Keratinocyte (primary cell): ENCODE measurements at regions not wholly inside any gene's neighbourhood (a gene's known extent, or its start where the extent isn't known, plus 50 kb on each side); places are given as distances from the start of the nearest gene placed in this dataset.

Experiments used
- DNase-seq: peaks from one replicate; pipeline ENCODE4 v3.0.0-alpha.2; 2011; ENCODE audit warnings: low read depth, missing footprints, low spot score
- FAIRE-seq: peaks from 2 replicates; lab custom pipeline; 2011; peaks lifted over from hg19 to GRCh38; lab: Jason Lieb, UNC
- H2AFZ ChIP-seq: 2 replicates; pipeline ENCODE4 v1.6.0; 2012; ENCODE audit warnings: low read length, control low read depth, inconsistent platforms; ENCODE audit not compliant: control insufficient read depth
- H3K27ac ChIP-seq: 2 replicates; pipeline ENCODE4 v1.5.1; 2011; ENCODE audit warnings: low read length; ENCODE audit not compliant: control insufficient read depth, insufficient read depth
- H3K27me3 ChIP-seq: 3 replicates; pipeline ENCODE4 v1.6.0; 2011; ENCODE audit warnings: low read length; ENCODE audit not compliant: control insufficient read depth, insufficient read depth; ENCODE audit errors: extremely low read depth
- H3K36me3 ChIP-seq, 2 experiments: 2 replicates in 1 of 2; 3 replicates in 1 of 2; pipeline ENCODE4 v1.5.1; 2011; ENCODE audit warnings: low read length in 2 of 2, mild to moderate bottlenecking in 1 of 2; ENCODE audit not compliant: control insufficient read depth in 2 of 2, insufficient read depth in 2 of 2; ENCODE audit errors: extremely low read depth in 1 of 2
- H3K4me1 ChIP-seq: 3 replicates; pipeline ENCODE4 v1.5.1; 2011; ENCODE audit warnings: low read length; ENCODE audit not compliant: control insufficient read depth, insufficient read depth; ENCODE audit errors: extremely low read depth
- H3K4me2 ChIP-seq: 3 replicates; pipeline ENCODE4 v1.6.0; 2011; ENCODE audit warnings: low read depth, low read length; ENCODE audit not compliant: control insufficient read depth, insufficient read depth; ENCODE audit errors: extremely low read depth
- H3K4me3 ChIP-seq, 3 experiments: fragments of 200-600 bp in 1 of 3; sonication (generic) in 1 of 3; 2 replicates in 2 of 3; 3 replicates in 1 of 3; pipeline ENCODE4 v1.5.1; 2011 to 2016; ENCODE audit warnings: low read length in 3 of 3, mild to moderate bottlenecking in 3 of 3, control low read depth in 2 of 3, inconsistent platforms in 1 of 3, low read depth in 1 of 3, mixed read lengths in 1 of 3, mixed run types in 1 of 3, moderate library complexity in 1 of 3; ENCODE audit not compliant: control insufficient read depth in 2 of 3, insufficient read depth in 2 of 3; ENCODE audit errors: extremely low read depth in 1 of 3
- H3K79me2 ChIP-seq: 2 replicates; pipeline ENCODE4 v1.6.0; 2012; ENCODE audit warnings: low read length; ENCODE audit not compliant: control insufficient read depth, insufficient read depth
- H3K9ac ChIP-seq: 3 replicates; pipeline ENCODE4 v1.6.0; 2011; ENCODE audit warnings: low read length; ENCODE audit not compliant: control insufficient read depth, insufficient read depth; ENCODE audit errors: extremely low read depth
- H3K9me1 ChIP-seq: 3 replicates; pipeline ENCODE4 v1.6.0; 2011; ENCODE audit warnings: low read length; ENCODE audit not compliant: control insufficient read depth, insufficient read depth; ENCODE audit errors: extremely low read depth
- H3K9me3 ChIP-seq: 2 replicates; pipeline ENCODE4 v1.5.1; 2012; ENCODE audit warnings: low read depth, low read length; ENCODE audit not compliant: control insufficient read depth
- H4K20me1 ChIP-seq: 3 replicates; pipeline ENCODE4 v1.6.0; 2011; ENCODE audit warnings: low read length; ENCODE audit not compliant: control insufficient read depth, insufficient read depth; ENCODE audit errors: extremely low read depth
- CTCF ChIP-seq, 3 experiments: IDR thresholded peaks in 1 of 3; conservative IDR thresholded peaks in 1 of 3; optimal IDR thresholded peaks in 1 of 3; 2 replicates in 2 of 3; 3 replicates in 1 of 3; pipeline versions ENCODE3 to v1.5.1; 2011; ENCODE audit warnings: low read length in 3 of 3, mild to moderate bottlenecking in 3 of 3, moderate library complexity in 2 of 3, control low read depth in 1 of 3, inconsistent platforms in 1 of 3; ENCODE audit not compliant: insufficient read depth in 2 of 3; ENCODE audit errors: extremely low read depth in 1 of 3
- EZH2 ChIP-seq: IDR thresholded peaks from one replicate; pipeline ENCODE4 v1.6.1; 2012; ENCODE audit warnings: inconsistent platforms, mild to moderate bottlenecking, low read length, moderate library complexity
- dilution Hi-C: fragments of 300-500 bp; cut with MboI; formaldehyde crosslinking; loops from one replicate; pipeline ENCODE4 v1.7.0; 2020; ENCODE audit warnings: low sequenced_read_pairs; ENCODE audit not compliant: extremely low pct_ligation_motif_present

GRCh38 chr13:30078059-30078458 lies 227.6 kb upstream of the UBL3 start:
- dilution Hi-C loops: no loop called here
- Histone ChIP-seq H3K36me3 (no peaks in the 10 kb centered on the region), H4K20me1 (no peaks in the 10 kb centered on the region), H3K4me2 (no peak overlapping the region), H3K9me1 (no peaks in the 10 kb centered on the region), H2AFZ (no peak overlapping the region), H3K4me1 (no peaks in the 10 kb centered on the region), H3K27ac (no peak overlapping the region), H3K27me3 (no peaks in the 10 kb centered on the region), H3K4me3 (no peak overlapping the region), H3K79me2 (no peaks in the 10 kb centered on the region), H3K9me3 (no peaks in the 10 kb centered on the region), H3K9ac (no peak overlapping the region)
- TF ChIP-seq CTCF (optimal IDR thresholded peaks at IDR 0.05 in 1 of 3, IDR thresholded peaks at IDR 0.05 in 1 of 3, conservative IDR thresholded peaks at IDR 0.05 in 1 of 3; ENCODE audit: extremely low read depth in 1 of 3, insufficient read depth in 2 of 3, low read length in 3 of 3) (no peak), EZH2 (no peak)
- DNase-seq (no peak), FAIRE-seq (no peak)

- H3K79me2 ChIP-seq: no peaks in the 10 kb centered on the region
- peaks cover 5% of the 10 kb centered on the region for H3K4me1 ChIP-seq
- dilution Hi-C loops: no loop called here
- no peaks in the 10 kb centered on the region for H3K27me3 ChIP-seq
- H3K4me2 ChIP-seq: no peak overlapping the region
- H3K9me3 ChIP-seq: no peaks in the 10 kb centered on the region
- H3K4me3 ChIP-seq: no peak overlapping the region
- H4K20me1 ChIP-seq: no peaks in the 10 kb centered on the region
- no peak overlapping the region for H2AFZ ChIP-seq
- no peak overlapping the region for H3K9ac ChIP-seq
- DNase-seq (no peak), FAIRE-seq (no peak)
- TF ChIP-seq EZH2 (no peak), CTCF (optimal IDR thresholded peaks at IDR 0.05 in 1 of 3, IDR thresholded peaks at IDR 0.05 in 1 of 3, conservative IDR thresholded peaks at IDR 0.05 in 1 of 3; ENCODE audit: extremely low read depth in 1 of 3, insufficient read depth in 2 of 3, low read length in 3 of 3) (no peak)
- H3K27ac ChIP-seq: no peak overlapping the region
- no peaks in the 10 kb centered on the region for H3K9me1 ChIP-seq
- H3K36me3 ChIP-seq: no peaks in the 10 kb centered on the region
These were observed 226.9 kb upstream of the UBL3 start for GRCh38 chr13:30077240-30077735.
